ENCODE measurements at regions not wholly inside any gene's neighbourhood (a gene's known extent, or its start where the extent isn't known, plus 50 kb on each side); places are given as distances from the start of the nearest gene placed in this dataset.

GRCh38 chr2:176851200-176851888 lies 361.2 kb upstream of the HNRNPA3 start:
- TF ChIP-seq POLR2A (IDR thresholded peaks at IDR 0.05; ENCODE audit: low read depth, low read length) (no peak), POLR2AphosphoS5 (IDR thresholded peaks at IDR 0.05; ENCODE audit: low read depth, low read length) (no peak), POU2F2 (IDR thresholded peaks at IDR 0.05; ENCODE audit: low read depth, low read length) (no peak), TAF1 (IDR thresholded peaks at IDR 0.05; ENCODE audit: low read depth, low read length) (no peak)

Data from GM12891 (cell line).